ENCODE measurements at regions not wholly inside any gene's neighbourhood (a gene's known extent, or its start where the extent isn't known, plus 50 kb on each side); places are given as distances from the start of the nearest gene placed in this dataset.

DNA sequence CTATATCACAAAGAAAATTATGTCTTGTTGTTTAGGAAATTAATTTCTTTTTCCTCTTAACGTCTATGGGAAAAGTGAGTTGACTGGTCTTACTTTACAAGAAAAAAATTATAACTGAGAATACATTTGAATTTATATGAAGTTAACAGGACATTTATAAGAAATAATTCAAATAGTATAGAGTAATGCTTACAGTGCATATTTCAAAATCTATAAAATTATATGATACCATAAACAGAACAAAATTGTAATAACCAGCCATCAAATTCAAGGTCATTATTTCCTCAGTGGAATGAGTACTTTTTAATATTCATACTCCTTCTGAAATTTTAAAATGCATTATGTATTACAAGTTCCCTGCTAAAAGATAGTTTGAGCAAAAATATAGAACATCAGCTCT is 884.5 kb downstream of the TECRL start:
- TF ChIP-seq POLR2A (IDR thresholded peaks at IDR 0.05; ENCODE audit: low read depth, low read length) = no peak
- TF ChIP-seq PAX5 (IDR thresholded peaks at IDR 0.05; ENCODE audit: insufficient read depth, low read length, severe bottlenecking) = no peak
- no peak for TF ChIP-seq SPI1 (IDR thresholded peaks at IDR 0.05; ENCODE audit: low read depth, low read length)
- no peak for TF ChIP-seq POU2F2 (IDR thresholded peaks at IDR 0.05; ENCODE audit: low read depth, low read length)
- no peak for TF ChIP-seq POLR2AphosphoS5 (IDR thresholded peaks at IDR 0.05; ENCODE audit: low read depth, low read length)
- no peak for TF ChIP-seq TAF1 (IDR thresholded peaks at IDR 0.05; ENCODE audit: low read depth, low read length)
- DNase-seq (ENCODE audit: insufficient read length, low spot score) (no peak), FAIRE-seq (no peak)

DNA sequence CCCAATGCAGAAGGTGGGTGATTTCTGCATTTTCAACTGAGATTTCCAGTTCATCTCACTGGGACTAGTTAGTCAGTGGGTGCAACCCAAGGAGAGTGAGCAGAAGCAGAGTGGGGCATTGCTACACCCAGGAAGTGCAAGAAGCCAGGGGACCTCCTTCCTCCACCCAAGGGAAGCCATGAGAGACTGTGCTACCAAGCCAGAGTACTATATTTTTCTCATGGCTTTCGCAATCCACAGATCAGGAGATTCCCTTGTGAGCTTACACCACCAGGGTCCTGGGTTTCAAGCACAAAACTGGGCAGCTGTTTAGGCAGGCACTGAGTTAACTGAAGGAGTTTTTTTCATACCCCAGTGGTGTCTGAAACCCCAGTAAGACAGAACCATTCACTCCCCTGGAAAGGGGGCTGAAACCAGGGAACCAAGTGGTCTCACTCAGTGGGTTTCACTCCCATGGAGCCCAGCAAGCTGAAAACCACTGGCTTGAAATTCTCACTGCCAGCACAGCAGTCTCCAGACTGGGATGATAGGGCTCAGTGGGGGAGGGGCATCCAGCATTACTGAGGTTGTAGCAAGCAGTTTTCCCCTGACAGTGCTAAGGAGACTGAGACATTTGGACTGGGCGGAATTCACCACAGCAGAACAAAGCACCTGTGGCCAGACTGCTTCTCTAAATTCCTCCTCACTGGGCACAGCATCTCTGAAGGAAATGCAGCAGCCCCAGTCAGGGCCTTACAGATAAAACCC is 903.4 kb downstream of the TECRL start:
- no peak for FAIRE-seq
- DNase-seq (ENCODE audit: insufficient read length, low spot score) = no peak
- TF ChIP-seq POLR2AphosphoS5 (IDR thresholded peaks at IDR 0.05; ENCODE audit: low read depth, low read length) (no peak), SPI1 (IDR thresholded peaks at IDR 0.05; ENCODE audit: low read depth, low read length) (no peak), TAF1 (IDR thresholded peaks at IDR 0.05; ENCODE audit: low read depth, low read length) (no peak), POLR2A (IDR thresholded peaks at IDR 0.05; ENCODE audit: low read depth, low read length) (no peak), POU2F2 (IDR thresholded peaks at IDR 0.05; ENCODE audit: low read depth, low read length) (no peak), PAX5 (IDR thresholded peaks at IDR 0.05; ENCODE audit: insufficient read depth, low read length, severe bottlenecking) (no peak)

DNA sequence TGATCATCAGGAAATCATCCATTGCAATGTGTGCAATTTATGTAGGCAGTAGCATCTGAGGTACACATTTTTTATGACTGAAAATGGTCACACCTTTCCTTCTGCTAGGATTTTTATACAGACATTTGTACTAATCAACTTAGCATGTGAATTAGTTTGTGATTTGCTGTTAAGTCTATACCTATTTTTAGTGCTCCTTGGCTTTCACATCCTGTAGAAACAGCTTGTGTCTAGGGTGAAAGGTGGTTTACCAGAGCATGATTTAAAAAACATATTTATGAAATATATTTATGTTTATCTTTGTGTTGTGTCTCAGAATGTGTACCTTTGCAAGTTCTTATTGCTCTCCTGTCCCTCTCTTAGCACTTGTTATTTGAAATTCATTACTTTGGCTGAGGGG is 916.0 kb downstream of the TECRL start:
- FAIRE-seq (peak; percentile 69), DNase-seq (ENCODE audit: insufficient read length, low spot score) (no peak)
- TF ChIP-seq SPI1 (IDR thresholded peaks at IDR 0.05; ENCODE audit: low read depth, low read length) (no peak), POLR2A (IDR thresholded peaks at IDR 0.05; ENCODE audit: low read depth, low read length) (no peak), TAF1 (IDR thresholded peaks at IDR 0.05; ENCODE audit: low read depth, low read length) (no peak), POLR2AphosphoS5 (IDR thresholded peaks at IDR 0.05; ENCODE audit: low read depth, low read length) (no peak), POU2F2 (IDR thresholded peaks at IDR 0.05; ENCODE audit: low read depth, low read length) (no peak), PAX5 (IDR thresholded peaks at IDR 0.05; ENCODE audit: insufficient read depth, low read length, severe bottlenecking) (no peak)

DNA sequence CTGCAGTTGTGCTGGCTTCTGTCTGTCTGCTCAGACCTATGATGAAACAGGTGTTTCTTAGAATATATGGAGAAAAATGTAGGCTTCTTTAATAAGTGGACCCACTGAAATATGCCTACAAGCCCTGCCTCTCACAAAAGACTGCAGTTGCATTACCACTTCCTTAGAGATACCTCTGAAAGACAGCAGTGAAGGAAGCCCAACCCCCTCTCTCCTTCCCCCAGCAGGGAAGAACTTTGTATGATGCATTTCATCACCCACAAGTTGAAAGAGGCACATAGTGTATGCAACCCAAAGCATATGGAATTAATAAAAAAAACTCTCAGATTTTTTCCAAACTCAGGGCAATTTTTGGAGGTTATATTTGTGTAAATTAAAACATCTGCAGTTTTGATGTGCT is 916.7 kb downstream of the TECRL start:
- DNase-seq (ENCODE audit: insufficient read length, low spot score) (no peak), FAIRE-seq (no peak)
- TF ChIP-seq POLR2A (IDR thresholded peaks at IDR 0.05; ENCODE audit: low read depth, low read length) = no peak
- TF ChIP-seq POU2F2 (IDR thresholded peaks at IDR 0.05; ENCODE audit: low read depth, low read length) = no peak
- no peak for TF ChIP-seq POLR2AphosphoS5 (IDR thresholded peaks at IDR 0.05; ENCODE audit: low read depth, low read length)
- TF ChIP-seq SPI1 (IDR thresholded peaks at IDR 0.05; ENCODE audit: low read depth, low read length) = 0 out of 2 replicates have a peak, but pooled peaks have one; percentile 23

DNA sequence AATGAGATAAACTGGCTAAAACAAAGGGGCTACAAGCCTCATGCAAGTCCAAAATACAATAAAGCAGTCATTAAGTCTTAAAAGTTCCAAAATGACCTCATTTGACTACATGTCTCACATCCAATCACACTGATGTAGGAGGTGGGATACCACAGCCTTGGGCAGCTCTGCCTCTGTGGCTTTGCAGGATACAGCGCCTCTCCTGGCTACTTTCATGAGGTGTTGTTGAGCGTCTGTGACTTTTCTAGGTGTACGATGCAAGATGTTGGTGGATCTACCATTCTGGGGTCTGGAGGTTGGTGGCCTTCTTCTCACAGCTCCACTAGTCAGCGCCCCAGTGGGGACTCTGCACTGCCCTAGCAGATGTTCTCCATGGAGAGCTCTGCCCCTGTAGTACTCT is 944.9 kb downstream of the TECRL start:
- DNase-seq (ENCODE audit: insufficient read length, low spot score) = no peak
- TF ChIP-seq POLR2A (IDR thresholded peaks at IDR 0.05; ENCODE audit: low read depth, low read length) (no peak), POLR2AphosphoS5 (IDR thresholded peaks at IDR 0.05; ENCODE audit: low read depth, low read length) (no peak), PAX5 (IDR thresholded peaks at IDR 0.05; ENCODE audit: insufficient read depth, low read length, severe bottlenecking) (no peak), SPI1 (IDR thresholded peaks at IDR 0.05; ENCODE audit: low read depth, low read length) (no peak)
- FAIRE-seq = no peak

DNA sequence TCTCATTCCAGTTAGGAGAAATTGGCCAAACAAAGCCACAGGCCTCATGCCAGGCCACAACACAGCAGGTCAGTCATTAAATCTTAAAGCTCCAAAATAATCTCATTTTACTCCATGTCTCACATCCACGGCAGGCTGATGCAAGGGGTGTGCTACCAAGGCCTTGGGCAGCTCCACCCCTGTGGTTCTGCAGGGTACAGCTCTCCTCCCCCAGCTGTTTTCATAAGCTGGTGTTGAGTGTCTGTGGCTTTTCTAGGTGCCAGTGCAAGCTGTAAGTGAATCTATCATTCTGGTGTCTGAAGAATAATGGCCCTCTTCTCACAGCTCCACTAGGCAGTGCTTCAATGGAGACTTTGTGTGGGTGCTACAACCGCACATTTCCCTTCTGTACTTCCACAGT is 949.2 kb downstream of the TECRL start:
- TF ChIP-seq TAF1 (IDR thresholded peaks at IDR 0.05; ENCODE audit: low read depth, low read length) (no peak), POU2F2 (IDR thresholded peaks at IDR 0.05; ENCODE audit: low read depth, low read length) (no peak), POLR2A (IDR thresholded peaks at IDR 0.05; ENCODE audit: low read depth, low read length) (no peak), POLR2AphosphoS5 (IDR thresholded peaks at IDR 0.05; ENCODE audit: low read depth, low read length) (no peak), SPI1 (IDR thresholded peaks at IDR 0.05; ENCODE audit: low read depth, low read length) (no peak), PAX5 (IDR thresholded peaks at IDR 0.05; ENCODE audit: insufficient read depth, low read length, severe bottlenecking) (no peak)
- DNase-seq (ENCODE audit: insufficient read length, low spot score) (no peak), FAIRE-seq (peak; percentile 26)

DNA sequence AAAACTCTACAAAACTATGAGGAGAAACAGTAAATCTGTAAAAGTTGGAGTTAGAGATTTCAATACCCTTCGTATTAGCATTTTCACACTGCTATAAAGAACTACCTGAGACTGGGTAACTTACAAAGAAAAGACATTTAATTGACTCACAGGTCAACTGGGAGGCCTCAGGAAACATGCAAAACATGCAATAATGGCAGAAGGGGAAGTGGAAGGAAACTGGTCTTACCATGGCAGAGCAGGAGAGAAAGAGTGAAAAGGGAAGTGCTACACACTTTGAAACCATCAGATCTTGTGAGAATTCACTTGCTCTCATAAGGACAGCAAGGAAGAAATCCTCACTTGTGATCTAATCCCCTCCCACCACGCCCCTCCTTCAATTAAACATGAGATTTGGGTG is 949.9 kb downstream of the TECRL start:
- peak; percentile 71 for FAIRE-seq
- DNase-seq (ENCODE audit: insufficient read length, low spot score) = no peak
- no peak for TF ChIP-seq POLR2A (IDR thresholded peaks at IDR 0.05; ENCODE audit: low read depth, low read length)
- TF ChIP-seq POU2F2 (IDR thresholded peaks at IDR 0.05; ENCODE audit: low read depth, low read length) = peak; percentile 62; the same call in 1 of the 2 replicates
- TF ChIP-seq SPI1 (IDR thresholded peaks at IDR 0.05; ENCODE audit: low read depth, low read length) = peak; percentile 98

DNA sequence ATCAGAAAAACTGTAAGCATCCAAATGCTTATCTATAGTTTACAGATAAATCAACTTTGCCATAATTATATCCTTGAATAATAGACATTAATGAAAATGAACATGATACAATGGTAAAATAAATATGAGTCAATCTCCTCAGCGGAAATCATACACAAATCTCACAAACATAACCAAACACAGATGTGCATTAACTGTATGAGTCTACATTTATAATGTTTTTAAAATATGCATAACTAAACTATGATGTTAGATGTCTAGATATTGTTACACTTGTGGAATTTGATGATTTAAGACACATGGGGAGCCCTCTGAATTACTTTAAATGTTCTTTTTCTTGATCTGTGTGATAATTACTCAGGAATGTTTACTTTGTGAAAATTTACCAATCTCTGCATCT is 951.2 kb downstream of the TECRL start:
- no peak for TF ChIP-seq TAF1 (IDR thresholded peaks at IDR 0.05; ENCODE audit: low read depth, low read length)
- TF ChIP-seq POU2F2 (IDR thresholded peaks at IDR 0.05; ENCODE audit: low read depth, low read length) = no peak
- TF ChIP-seq POLR2AphosphoS5 (IDR thresholded peaks at IDR 0.05; ENCODE audit: low read depth, low read length) = no peak
- no peak for TF ChIP-seq PAX5 (IDR thresholded peaks at IDR 0.05; ENCODE audit: insufficient read depth, low read length, severe bottlenecking)
- no peak for TF ChIP-seq SPI1 (IDR thresholded peaks at IDR 0.05; ENCODE audit: low read depth, low read length)
- TF ChIP-seq POLR2A (IDR thresholded peaks at IDR 0.05; ENCODE audit: low read depth, low read length) = no peak
- FAIRE-seq = no peak

DNA sequence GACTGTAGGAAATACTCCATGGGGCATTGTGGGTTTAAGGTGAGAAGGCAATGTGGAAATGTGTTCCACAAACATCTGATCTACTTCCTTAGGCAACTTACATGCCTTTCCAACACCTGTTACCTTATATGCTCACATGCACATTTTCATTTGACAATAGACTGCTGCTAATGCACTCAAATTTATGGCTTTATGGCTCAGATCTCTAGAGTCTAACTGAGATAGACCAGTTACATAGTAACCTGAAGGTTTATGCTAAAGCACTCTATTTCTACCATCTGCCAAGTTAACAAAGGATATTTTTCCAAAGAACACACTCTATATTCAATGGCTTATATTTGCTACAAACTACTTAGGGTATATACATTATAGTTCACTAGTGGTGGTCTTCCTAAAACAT is 969.0 kb downstream of the TECRL start:
- FAIRE-seq (no peak), DNase-seq (ENCODE audit: insufficient read length, low spot score) (no peak)
- TF ChIP-seq SPI1 (IDR thresholded peaks at IDR 0.05; ENCODE audit: low read depth, low read length) (no peak), POU2F2 (IDR thresholded peaks at IDR 0.05; ENCODE audit: low read depth, low read length) (no peak), TAF1 (IDR thresholded peaks at IDR 0.05; ENCODE audit: low read depth, low read length) (no peak), POLR2A (IDR thresholded peaks at IDR 0.05; ENCODE audit: low read depth, low read length) (no peak), POLR2AphosphoS5 (IDR thresholded peaks at IDR 0.05; ENCODE audit: low read depth, low read length) (no peak), PAX5 (IDR thresholded peaks at IDR 0.05; ENCODE audit: insufficient read depth, low read length, severe bottlenecking) (no peak)

More for the DNA sequence above, 951.2 kb downstream of the TECRL start:
- DNase-seq (ENCODE audit: insufficient read length, low spot score) = no peak

DNA sequence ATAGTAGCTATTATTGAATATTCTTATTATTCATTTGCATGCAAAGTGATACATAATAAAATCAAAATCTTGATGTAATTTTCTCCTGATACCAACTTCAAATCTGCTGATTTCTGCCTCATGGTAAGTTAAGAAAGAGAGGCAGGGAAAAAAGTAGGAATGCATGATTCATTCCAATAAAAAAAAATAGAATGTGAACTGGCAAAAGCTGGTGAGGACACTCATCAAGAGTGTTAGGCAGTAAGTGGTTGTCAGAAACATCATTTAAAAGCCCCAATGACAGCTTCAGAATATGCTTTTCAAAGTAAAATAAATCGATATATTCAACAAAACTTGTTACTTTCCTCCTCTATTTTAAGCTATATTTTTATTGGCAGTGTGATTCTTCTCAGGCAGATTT is 979.1 kb downstream of the TECRL start:
- no peak for TF ChIP-seq PAX5 (IDR thresholded peaks at IDR 0.05; ENCODE audit: insufficient read depth, low read length, severe bottlenecking)
- TF ChIP-seq POLR2A (IDR thresholded peaks at IDR 0.05; ENCODE audit: low read depth, low read length) = no peak
- no peak for TF ChIP-seq POLR2AphosphoS5 (IDR thresholded peaks at IDR 0.05; ENCODE audit: low read depth, low read length)
- no peak for TF ChIP-seq POU2F2 (IDR thresholded peaks at IDR 0.05; ENCODE audit: low read depth, low read length)
- no peak for TF ChIP-seq TAF1 (IDR thresholded peaks at IDR 0.05; ENCODE audit: low read depth, low read length)
- no peak for TF ChIP-seq SPI1 (IDR thresholded peaks at IDR 0.05; ENCODE audit: low read depth, low read length)
- FAIRE-seq (no peak), DNase-seq (ENCODE audit: insufficient read length, low spot score) (no peak)
